Osteoblast (primary cell): ENCODE measurements at regions not wholly inside any gene's neighbourhood (a gene's known extent, or its start where the extent isn't known, plus 50 kb on each side); places are given as distances from the start of the nearest gene placed in this dataset.

Experiments used
- DNase-seq: peaks from one replicate; pipeline ENCODE4 v3.0.0; 2011; ENCODE audit warnings: low spot score, mixed read lengths; ENCODE audit not compliant: insufficient read length; ENCODE audit errors: missing footprints
- H2AFZ ChIP-seq: 2 replicates; pipeline ENCODE4 v1.6.0; 2011; ENCODE audit warnings: mild to moderate bottlenecking, low read length
- H3K27ac ChIP-seq: 2 replicates; pipeline ENCODE4 v1.5.1; 2011; ENCODE audit warnings: mild to moderate bottlenecking, low read depth, low read length, moderate library complexity
- H3K27me3 ChIP-seq: 2 replicates; pipeline ENCODE4 v1.6.0; 2012; ENCODE audit warnings: mild to moderate bottlenecking, control low read depth, inconsistent platforms, low read length, moderate library complexity; ENCODE audit not compliant: insufficient read depth
- H3K36me3 ChIP-seq: 2 replicates; pipeline ENCODE4 v1.5.1; 2011; ENCODE audit warnings: mild to moderate bottlenecking, low read length, control low read depth, moderate library complexity; ENCODE audit not compliant: insufficient read depth
- H3K4me1 ChIP-seq: 2 replicates; pipeline ENCODE4 v1.5.1; 2011; ENCODE audit warnings: mild to moderate bottlenecking, low read length, control low read depth, moderate library complexity; ENCODE audit not compliant: insufficient read depth
- H3K4me2 ChIP-seq: 2 replicates; pipeline ENCODE4 v1.6.0; 2011; ENCODE audit warnings: mild to moderate bottlenecking, low read length; ENCODE audit not compliant: insufficient read depth
- H3K4me3 ChIP-seq: fragments of 200-600 bp; sonication (generic); 3 replicates; pipeline ENCODE4 v1.5.1; 2012; ENCODE audit warnings: mild to moderate bottlenecking, low read length, inconsistent platforms; ENCODE audit not compliant: insufficient read depth
- H3K79me2 ChIP-seq: 2 replicates; pipeline ENCODE4 v1.6.0; 2012; ENCODE audit warnings: mild to moderate bottlenecking, low read length, control low read depth, inconsistent platforms; ENCODE audit not compliant: insufficient read depth
- H3K9me3 ChIP-seq: 2 replicates; pipeline ENCODE4 v1.5.1; 2011; ENCODE audit warnings: low read depth, low read length, control low read depth
- H4K20me1 ChIP-seq: 2 replicates; pipeline ENCODE4 v1.6.0; 2012; ENCODE audit warnings: mild to moderate bottlenecking, low read length, control low read depth; ENCODE audit not compliant: insufficient read depth
- TF ChIP-seq, protein P1 (sequence below): IDR thresholded peaks from 2 replicates; pipeline ENCODE4 v1.5.1; 2011; ENCODE audit warnings: mild to moderate bottlenecking, low read depth, low read length, moderate library complexity; ENCODE audit errors: extremely low read depth

DNA sequence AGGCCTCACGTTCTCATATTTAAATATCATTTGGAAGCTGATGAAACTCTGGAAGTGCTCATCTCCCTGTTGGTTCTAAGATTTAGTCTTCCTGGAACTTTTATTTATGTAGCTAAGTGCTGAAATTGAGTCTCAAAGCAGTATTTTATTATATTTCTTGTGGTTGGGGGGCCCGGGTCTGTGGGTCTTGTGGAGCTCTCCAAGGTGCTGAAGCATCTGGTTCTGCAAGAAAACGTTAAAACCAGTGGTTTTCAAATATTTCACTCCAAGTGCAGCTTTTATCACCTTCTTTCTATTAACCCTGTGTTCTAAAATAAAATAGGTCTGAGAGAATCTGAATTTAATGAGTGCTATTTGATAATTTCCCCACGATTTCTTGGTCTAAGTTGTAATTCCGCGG, 1404.8 kb downstream of the TBC1D22A start:
- H3K27me3 ChIP-seq, result no peaks in the 10 kb centered on the region
- H2AFZ ChIP-seq, result no peak overlapping the region
- H3K27ac ChIP-seq, result no peak overlapping the region
- no peaks in the 10 kb centered on the region for H3K4me1 ChIP-seq
- no peak overlapping the region for H3K4me3 ChIP-seq
- H4K20me1 ChIP-seq, result no peaks in the 10 kb centered on the region
- no peaks in the 10 kb centered on the region for H3K36me3 ChIP-seq
- TF ChIP-seq, protein P1, sequence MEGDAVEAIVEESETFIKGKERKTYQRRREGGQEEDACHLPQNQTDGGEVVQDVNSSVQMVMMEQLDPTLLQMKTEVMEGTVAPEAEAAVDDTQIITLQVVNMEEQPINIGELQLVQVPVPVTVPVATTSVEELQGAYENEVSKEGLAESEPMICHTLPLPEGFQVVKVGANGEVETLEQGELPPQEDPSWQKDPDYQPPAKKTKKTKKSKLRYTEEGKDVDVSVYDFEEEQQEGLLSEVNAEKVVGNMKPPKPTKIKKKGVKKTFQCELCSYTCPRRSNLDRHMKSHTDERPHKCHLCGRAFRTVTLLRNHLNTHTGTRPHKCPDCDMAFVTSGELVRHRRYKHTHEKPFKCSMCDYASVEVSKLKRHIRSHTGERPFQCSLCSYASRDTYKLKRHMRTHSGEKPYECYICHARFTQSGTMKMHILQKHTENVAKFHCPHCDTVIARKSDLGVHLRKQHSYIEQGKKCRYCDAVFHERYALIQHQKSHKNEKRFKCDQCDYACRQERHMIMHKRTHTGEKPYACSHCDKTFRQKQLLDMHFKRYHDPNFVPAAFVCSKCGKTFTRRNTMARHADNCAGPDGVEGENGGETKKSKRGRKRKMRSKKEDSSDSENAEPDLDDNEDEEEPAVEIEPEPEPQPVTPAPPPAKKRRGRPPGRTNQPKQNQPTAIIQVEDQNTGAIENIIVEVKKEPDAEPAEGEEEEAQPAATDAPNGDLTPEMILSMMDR, result no peak
- H3K9me3 ChIP-seq, result peaks cover 11% of the 10 kb centered on the region
- no peaks in the 10 kb centered on the region for H3K79me2 ChIP-seq
- H3K4me2 ChIP-seq, result no peak overlapping the region
- no peak for DNase-seq

- Histone ChIP-seq H3K4me3 (no peak overlapping the region), H4K20me1 (no peaks in the 10 kb centered on the region), H3K36me3 (no peaks in the 10 kb centered on the region), H3K4me2 (no peak overlapping the region), H3K27ac (no peak overlapping the region), H3K79me2 (no peaks in the 10 kb centered on the region), H3K27me3 (no peaks in the 10 kb centered on the region), H3K9me3 (peaks cover 3% of the 10 kb centered on the region), H2AFZ (no peak overlapping the region), H3K4me1 (no peaks in the 10 kb centered on the region)
- DNase-seq, result no peak
- TF ChIP-seq, protein P1, result no peak
Measured at GRCh38 chr22:48161298-48161697, 1398.8 kb downstream of the TBC1D22A start.

GRCh38 chr22:48157676-48158075, 1395.2 kb downstream of the TBC1D22A start:
- TF ChIP-seq, protein P1, result no peak
- Histone ChIP-seq H3K27ac (no peak overlapping the region), H3K4me3 (no peak overlapping the region), H3K4me2 (no peak overlapping the region), H3K4me1 (no peaks in the 10 kb centered on the region), H4K20me1 (no peaks in the 10 kb centered on the region), H3K27me3 (no peaks in the 10 kb centered on the region), H3K36me3 (no peaks in the 10 kb centered on the region), H3K79me2 (no peaks in the 10 kb centered on the region), H3K9me3 (no peaks in the 10 kb centered on the region), H2AFZ (no peak overlapping the region)
- DNase-seq, result no peak

DNA sequence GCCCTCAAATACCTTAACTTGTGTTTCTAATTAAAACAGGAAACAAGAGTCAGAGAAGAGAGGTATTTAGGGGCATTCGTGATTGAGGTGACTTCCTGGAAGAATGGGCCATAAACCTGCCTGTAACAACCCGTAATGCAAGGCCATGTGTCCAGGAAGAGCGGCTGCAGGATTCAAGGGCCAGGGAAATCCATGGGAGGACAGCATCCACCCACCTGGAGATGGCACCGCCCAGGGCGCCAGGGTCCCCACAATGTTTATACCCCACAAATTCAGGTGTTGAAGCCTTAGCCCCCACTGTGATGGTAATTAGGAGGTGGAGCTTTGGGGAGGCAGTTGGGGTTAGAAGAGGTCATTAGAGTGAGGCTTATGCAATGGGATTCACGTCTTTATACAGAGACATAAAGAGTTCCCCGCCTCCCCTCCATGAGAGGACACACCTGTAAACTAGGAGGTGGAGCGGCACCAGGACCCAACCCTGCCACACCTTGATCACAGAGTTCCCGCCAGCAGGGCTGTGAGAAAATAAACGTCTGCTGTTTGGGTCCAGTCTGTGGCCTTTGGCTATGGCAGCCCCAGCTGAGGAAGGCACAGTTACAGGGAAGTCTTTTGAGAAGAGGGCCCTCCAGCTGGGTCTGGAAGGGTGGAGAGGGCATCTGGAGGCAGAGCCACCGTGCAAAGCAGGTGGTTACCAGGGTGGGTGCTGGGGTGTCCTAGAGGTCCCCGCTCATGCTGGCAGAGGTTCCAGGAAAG, 1394.3 kb downstream of the TBC1D22A start:
- no peak overlapping the region for H3K27ac ChIP-seq
- TF ChIP-seq, protein P1, result no peak
- H3K4me1 ChIP-seq, result no peaks in the 10 kb centered on the region
- no peaks in the 10 kb centered on the region for H3K27me3 ChIP-seq
- no peaks in the 10 kb centered on the region for H3K36me3 ChIP-seq
- H3K79me2 ChIP-seq, result no peaks in the 10 kb centered on the region
- no peak for DNase-seq
- H2AFZ ChIP-seq, result no peak overlapping the region
- H3K4me3 ChIP-seq, result no peak overlapping the region
- H3K9me3 ChIP-seq, result no peaks in the 10 kb centered on the region
- no peaks in the 10 kb centered on the region for H4K20me1 ChIP-seq
- no peak overlapping the region for H3K4me2 ChIP-seq
